Activated T-helper 1 cell treated with anti-CD3 and anti-CD28 coated beads, Interleukin-2, amount 50 U/mL, for 16 hours (primary cell): ENCODE measurements at regions not wholly inside any gene's neighbourhood (a gene's known extent, or its start where the extent isn't known, plus 50 kb on each side); places are given as distances from the start of the nearest gene placed in this dataset.

Experiments
- DNase-seq, 2 donors: peaks; one replicate each; pipeline ENCODE4 v3.0.0-alpha.2; 2020; ENCODE audit warnings: low read depth in 1 of 2, low spot score in 1 of 2

DNA sequence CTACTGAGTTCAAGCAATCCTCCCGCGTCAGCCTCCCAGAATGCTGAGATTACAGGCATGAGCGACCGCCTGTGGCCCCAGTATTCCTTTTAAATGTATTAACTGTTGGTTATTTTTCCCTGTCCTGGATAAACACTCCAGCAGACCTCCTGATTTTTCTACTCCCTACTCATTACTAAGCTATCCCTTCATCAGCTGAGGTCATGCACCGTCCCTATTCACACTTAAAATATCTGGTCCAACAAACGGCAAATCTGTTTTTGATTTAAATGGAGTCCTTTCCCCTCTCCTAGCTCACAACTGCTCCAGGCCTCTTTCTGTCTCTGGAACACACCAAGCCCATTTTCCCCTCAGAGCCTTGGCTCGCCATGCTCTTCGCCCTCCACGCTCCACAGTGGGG, 1003.3 kb upstream of the TMEM132C start:
- DNase-seq = no peak

DNA sequence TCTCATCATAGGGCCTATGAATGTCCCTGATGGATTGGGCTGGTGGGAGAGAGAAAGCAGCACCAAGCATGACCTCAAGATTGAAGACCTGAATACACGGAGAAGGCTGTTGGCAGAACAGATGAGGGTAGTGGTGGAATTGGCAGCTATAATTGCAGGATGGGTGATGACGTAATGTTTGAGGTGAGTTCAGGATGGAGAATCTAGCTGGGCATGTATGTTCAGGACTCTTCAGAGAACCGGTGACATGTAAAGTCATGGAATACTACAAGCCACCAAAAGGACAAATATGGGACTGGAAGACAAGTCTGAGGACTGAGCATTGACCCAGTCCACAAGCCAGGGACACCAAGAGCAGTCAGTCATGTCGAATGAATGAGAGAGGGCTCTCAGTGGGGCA, 999.8 kb upstream of the TMEM132C start:
- DNase-seq = no peak

GRCh38 chr12:127268213-127268612, 998.8 kb upstream of the TMEM132C start:
- DNase-seq = no peak

GRCh38 chr12:127268706-127269425, 998.1 kb upstream of the TMEM132C start:
- no peak for DNase-seq

- DNase-seq = no peak
These were observed 996.8 kb upstream of the TMEM132C start for GRCh38 chr12:127270193-127270592.

DNA sequence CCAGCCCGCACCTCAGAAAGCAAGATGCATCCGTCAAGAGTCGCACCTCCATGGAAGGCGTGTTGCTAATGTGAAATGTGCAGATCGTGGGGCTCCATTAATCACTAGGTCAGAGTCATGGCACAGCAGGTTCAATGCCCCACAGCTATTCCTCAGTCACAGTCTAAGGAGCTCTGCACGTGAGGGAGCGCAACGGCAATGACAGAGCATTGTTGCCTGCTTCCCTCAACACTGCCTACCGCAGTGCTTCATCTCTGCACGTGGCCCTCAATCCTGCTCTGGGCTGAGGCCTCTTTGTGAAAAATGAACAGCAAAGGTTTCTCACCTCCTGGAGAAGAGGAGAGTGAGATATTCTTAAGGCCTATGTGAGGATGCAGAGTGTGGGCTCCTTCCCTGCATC, 995.2 kb upstream of the TMEM132C start:
- DNase-seq = no peak

DNA sequence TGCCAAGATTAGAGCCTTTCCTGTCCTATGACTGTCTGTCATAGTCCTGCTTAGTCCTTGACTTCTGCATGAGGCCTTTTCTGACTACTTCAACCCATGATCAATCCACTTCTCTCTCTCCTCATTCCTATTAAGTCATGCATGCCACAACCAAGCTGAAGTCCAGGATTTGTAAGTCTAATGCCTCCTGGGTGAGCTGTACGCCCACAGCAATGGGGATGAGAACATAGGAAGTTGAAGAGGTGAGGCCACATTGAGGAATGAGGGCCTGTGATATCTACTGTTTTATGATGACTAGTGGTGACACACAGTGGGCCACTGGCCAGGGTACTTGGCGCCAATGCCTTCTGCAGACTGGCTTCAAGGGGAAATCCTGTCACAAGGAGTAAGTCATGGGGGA, 994.1 kb upstream of the TMEM132C start:
- no peak for DNase-seq

DNA sequence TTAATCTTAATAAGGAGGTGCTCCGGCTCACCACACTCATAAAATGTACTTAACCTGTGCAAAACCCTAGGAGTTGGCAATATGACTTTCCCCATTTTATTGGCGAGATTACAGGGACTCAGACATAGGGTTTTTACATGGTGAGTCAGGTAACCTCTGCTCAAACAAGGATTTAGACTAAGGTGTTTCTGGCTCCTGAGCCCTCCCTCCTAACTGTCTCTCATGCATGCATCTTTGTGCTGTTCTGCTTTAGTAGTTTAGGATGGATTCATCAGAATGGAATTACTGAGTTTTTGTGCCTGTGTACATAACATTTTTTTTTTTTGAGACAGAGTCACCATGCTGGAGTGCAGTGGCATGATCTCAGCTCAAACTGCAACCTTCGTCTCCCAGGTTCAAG, 993.3 kb upstream of the TMEM132C start:
- DNase-seq = no peak

DNA sequence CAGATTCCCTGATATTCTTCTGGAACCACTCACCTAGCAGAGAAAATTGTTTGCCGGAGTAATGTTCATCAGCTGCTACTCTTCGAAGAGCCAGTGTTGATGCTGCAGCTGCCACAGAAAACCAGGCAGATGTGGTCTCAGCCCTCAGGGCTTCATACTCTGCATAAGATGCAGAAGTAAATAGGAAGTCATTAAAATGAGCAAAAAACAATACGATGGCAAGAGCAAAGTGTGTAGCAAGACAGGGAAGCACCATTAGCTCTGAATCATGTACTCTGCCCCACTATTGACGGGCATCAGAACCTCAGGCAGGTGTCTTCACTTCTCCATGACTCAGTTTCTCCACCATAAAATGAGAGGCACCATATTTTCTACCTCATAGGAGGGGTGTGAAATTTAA, 991.6 kb upstream of the TMEM132C start:
- no peak for DNase-seq

DNA sequence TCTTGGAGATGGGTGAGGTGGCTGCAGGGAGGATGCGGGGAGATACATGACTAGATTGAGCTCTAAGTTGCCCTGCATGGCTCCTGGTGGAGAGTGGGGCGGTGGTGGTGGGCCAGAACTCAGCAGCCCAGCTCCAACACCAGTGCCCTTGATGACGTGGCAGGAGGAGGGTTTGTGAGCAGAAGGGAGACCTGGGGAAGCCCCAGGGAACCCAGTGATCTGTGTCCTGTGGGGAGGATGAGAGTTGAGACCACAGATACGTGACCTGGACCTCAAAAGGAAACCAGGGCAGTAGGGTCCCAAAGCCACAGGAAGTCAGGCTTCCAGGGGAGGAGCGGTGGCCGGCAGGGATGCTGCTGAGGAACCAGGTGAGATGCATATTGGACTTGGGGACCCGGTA, 989.1 kb upstream of the TMEM132C start:
- no peak for DNase-seq

GRCh38 chr12:127278351-127278750, 988.6 kb upstream of the TMEM132C start:
- DNase-seq = no peak

DNA sequence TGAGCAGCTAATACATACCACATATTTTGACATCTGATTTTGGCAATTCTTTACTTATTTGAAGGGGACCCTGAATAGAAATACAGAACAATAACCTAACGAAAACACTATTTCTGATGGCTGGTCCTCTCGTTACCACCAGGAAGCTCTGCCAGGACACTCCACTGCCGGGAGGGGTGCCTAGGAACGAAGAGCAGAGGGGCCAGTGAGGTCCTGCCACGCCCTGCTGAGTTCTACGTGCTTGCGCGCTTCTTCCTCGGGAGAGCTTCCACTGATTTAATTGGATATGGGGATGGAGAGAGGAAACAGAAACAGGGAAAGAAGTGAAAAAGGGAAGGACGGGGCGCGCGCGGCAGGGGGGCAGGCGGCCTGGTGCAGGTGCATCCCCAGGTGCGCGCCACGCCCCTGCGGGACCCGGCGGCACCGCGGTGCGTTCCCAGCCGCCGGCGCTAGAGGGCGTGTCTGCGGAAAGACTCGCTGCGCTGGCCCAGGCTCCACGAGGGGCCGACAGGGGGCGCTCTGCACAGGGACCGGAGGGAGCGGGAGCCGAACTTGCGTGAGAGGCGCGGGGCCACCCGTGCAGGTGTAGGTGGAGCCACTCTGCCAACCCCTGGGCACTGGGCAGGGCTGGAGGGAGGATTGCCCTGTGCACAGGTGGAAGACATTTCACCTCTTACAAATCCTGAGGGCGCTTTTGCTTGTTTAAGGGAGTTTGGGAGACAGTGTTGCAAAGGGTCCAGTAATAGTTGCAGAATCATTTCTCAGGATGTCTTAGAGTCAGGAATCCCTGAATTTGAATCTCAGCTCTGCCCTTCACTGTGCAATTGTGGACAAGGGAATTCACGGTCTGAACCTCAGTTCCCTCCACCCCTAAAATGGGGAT, 986.3 kb upstream of the TMEM132C start:
- peak; percentile 27 to 39 for DNase-seq

GRCh38 chr12:127282786-127283565, 984.0 kb upstream of the TMEM132C start:
- no peak for DNase-seq

DNA sequence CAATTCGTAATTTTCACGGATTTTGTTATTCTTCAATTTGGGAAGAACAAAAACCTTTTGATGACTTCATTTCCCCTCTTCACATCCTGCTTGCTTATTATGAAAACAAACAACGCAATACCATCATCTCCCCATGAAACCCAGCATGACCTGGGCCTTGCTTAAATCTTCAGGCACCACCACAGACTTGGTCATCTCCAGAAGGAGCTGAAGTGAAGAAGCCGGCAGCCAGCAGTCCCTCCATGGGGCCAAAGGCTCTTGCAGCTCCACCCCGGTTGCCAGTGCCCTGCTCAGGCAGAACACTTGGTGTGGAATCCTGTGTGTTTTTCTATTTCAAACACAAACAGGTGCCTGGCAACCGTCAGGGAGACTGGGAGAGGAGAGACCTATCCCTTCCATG, 982.9 kb upstream of the TMEM132C start:
- no peak for DNase-seq

- no peak for DNase-seq
These were observed 982.0 kb upstream of the TMEM132C start for GRCh38 chr12:127284870-127285431.

GRCh38 chr12:127286281-127286680, 980.7 kb upstream of the TMEM132C start:
- DNase-seq = no peak

DNA sequence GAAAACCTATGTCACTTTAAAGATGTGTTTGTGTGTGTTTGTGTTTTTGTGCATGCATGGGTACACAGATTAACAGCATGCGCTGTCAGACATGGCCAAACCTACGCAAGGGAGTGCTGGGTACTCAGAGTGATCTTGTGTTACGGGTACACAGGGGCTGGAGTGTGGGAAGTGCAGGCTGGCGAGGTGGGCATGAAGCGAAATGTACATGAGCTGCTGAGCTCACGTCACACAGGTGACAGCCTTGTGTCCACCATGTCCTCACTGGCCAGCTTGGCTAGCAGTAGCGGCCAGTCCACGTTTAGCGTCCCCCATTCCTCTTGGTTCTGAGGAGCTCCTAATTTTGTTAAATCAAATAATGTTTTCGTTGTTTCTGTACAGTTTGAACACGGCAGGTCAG, 979.7 kb upstream of the TMEM132C start:
- DNase-seq = no peak

GRCh38 chr12:127290251-127290650, 976.7 kb upstream of the TMEM132C start:
- DNase-seq = no peak

- DNase-seq = no peak
These were observed 974.2 kb upstream of the TMEM132C start for GRCh38 chr12:127292736-127293135.

- DNase-seq = peak in 1 of 2 donors; percentile 6
These were observed 973.3 kb upstream of the TMEM132C start for GRCh38 chr12:127293507-127294310.
